Uterus (tissue), 3 donors: ENCODE measurements at regions not wholly inside any gene's neighbourhood (a gene's known extent, or its start where the extent isn't known, plus 50 kb on each side); places are given as distances from the start of the nearest gene placed in this dataset.

Experiments
- DNase-seq, 2 donors: peaks; one replicate each; pipeline ENCODE4 v3.0.0-alpha.2; 2019 to 2020
- H3K27ac ChIP-seq, 2 donors: fragments of 200-600 bp; sonication (generic); 1 replicate in 1 of 2; 2 replicates in 1 of 2; pipeline ENCODE4 v1.5.1; 2016 to 2018
- H3K27me3 ChIP-seq, 2 donors: fragments of 200-600 bp; sonication (generic); one replicate each; pipeline ENCODE4 v1.5.1; 2018 to 2019; ENCODE audit warnings: control low read depth in 1 of 2
- H3K36me3 ChIP-seq, 2 donors: fragments of 200-600 bp; sonication (generic); one replicate each; pipeline ENCODE4 v1.5.1; 2019; ENCODE audit warnings: control low read depth in 1 of 2
- H3K4me1 ChIP-seq, 2 donors: fragments of 200-600 bp; sonication (generic); one replicate each; pipeline ENCODE4 v1.5.1; 2018 to 2019; ENCODE audit warnings: control low read depth in 1 of 2
- H3K4me3 ChIP-seq, 2 donors: fragments of 200-600 bp; sonication (generic); 1 replicate in 1 of 2; 2 replicates in 1 of 2; pipeline ENCODE4 v1.5.1; 2018 to 2019; ENCODE audit warnings: mild to moderate bottlenecking in 1 of 2
- H3K9me3 ChIP-seq, 2 donors: fragments of 200-600 bp; sonication (generic); one replicate each; pipeline ENCODE4 v1.5.1; 2019; ENCODE audit warnings: control low read depth in 1 of 2
- POLR2A ChIP-seq, 2 donors: fragments of 450-650 bp; IDR thresholded peaks; one replicate each; pipeline ENCODE4 v1.6.1; 2016; ENCODE audit warnings: antibody characterized with exemption in 2 of 2, mild to moderate bottlenecking in 1 of 2, moderate library complexity in 1 of 2
- intact Hi-C: fragments of 100-400 bp; cut with DNase I; formaldehyde crosslinking; loops from one replicate; pipeline ENCODE4 v1.15.1; 2023; ENCODE audit warnings: low total_unique reads
- TF ChIP-seq, protein P1 (sequence below), 4 experiments: fragments of 200-600 bp in 2 of 4; fragments of 450-650 bp in 2 of 4; sonication (generic) in 2 of 4; IDR thresholded peaks; one replicate each; pipeline ENCODE4 v1.5.1; 2016 to 2019; ENCODE audit warnings: antibody characterized with exemption in 4 of 4, mild to moderate bottlenecking in 2 of 4, moderate library complexity in 1 of 4
- donor health status: DM: yes; HTN: yes; CAD: no.

GRCh38 chr12:107554941-107555340 is 130.7 kb upstream of the PWP1 start:
- no peak for TF ChIP-seq POLR2A (IDR thresholded peaks at IDR 0.05)
- TF ChIP-seq, protein P1, sequence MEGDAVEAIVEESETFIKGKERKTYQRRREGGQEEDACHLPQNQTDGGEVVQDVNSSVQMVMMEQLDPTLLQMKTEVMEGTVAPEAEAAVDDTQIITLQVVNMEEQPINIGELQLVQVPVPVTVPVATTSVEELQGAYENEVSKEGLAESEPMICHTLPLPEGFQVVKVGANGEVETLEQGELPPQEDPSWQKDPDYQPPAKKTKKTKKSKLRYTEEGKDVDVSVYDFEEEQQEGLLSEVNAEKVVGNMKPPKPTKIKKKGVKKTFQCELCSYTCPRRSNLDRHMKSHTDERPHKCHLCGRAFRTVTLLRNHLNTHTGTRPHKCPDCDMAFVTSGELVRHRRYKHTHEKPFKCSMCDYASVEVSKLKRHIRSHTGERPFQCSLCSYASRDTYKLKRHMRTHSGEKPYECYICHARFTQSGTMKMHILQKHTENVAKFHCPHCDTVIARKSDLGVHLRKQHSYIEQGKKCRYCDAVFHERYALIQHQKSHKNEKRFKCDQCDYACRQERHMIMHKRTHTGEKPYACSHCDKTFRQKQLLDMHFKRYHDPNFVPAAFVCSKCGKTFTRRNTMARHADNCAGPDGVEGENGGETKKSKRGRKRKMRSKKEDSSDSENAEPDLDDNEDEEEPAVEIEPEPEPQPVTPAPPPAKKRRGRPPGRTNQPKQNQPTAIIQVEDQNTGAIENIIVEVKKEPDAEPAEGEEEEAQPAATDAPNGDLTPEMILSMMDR (IDR thresholded peaks at IDR 0.05) = no peak
- Histone ChIP-seq H3K36me3 (no peaks in the 10 kb centered on the region), H3K4me3 (no peak overlapping the region), H3K27me3 (no peaks in the 10 kb centered on the region), H3K9me3 (no peaks in the 10 kb centered on the region), H3K4me1 (no peaks in the 10 kb centered on the region), H3K27ac (no peak overlapping the region)
- intact Hi-C loops = no loop called here
- DNase-seq = no peak

DNA sequence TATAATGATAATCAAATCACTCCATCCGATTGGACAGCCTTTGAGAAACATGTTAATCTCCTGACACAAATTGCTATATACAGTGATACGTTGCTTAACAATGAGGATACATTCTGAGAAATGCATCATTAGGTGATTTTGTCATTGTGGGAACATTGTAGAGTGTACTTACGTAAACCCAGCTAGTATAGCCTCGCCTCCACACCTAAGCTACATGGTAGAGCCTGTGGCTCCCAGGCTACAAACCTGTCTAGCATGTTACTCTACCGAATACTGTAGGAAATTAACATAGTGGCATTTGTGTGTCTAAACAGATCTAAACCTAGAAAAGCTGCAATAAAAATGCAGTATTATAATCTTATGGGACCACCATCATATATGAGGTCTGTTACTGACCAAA is 128.6 kb upstream of the PWP1 start:
- no peaks in the 10 kb centered on the region for H3K36me3 ChIP-seq
- H3K9me3 ChIP-seq = no peaks in the 10 kb centered on the region
- no peak overlapping the region for H3K27ac ChIP-seq
- H3K27me3 ChIP-seq = no peaks in the 10 kb centered on the region
- H3K4me1 ChIP-seq = no peaks in the 10 kb centered on the region
- TF ChIP-seq POLR2A (IDR thresholded peaks at IDR 0.05) = no peak
- TF ChIP-seq, protein P1 (IDR thresholded peaks at IDR 0.05) = no peak
- no peak for DNase-seq
- intact Hi-C loops = no loop called here
- H3K4me3 ChIP-seq = no peak overlapping the region

- intact Hi-C loops = no loop called here
- DNase-seq = no peak
Measured at GRCh38 chr12:107557589-107558100, 128.0 kb upstream of the PWP1 start.

GRCh38 chr12:107558141-107558815 is 127.3 kb upstream of the PWP1 start:
- Histone ChIP-seq H3K9me3 (no peaks in the 10 kb centered on the region), H3K27ac (no peak overlapping the region), H3K4me1 (no peaks in the 10 kb centered on the region), H3K27me3 (no peaks in the 10 kb centered on the region), H3K36me3 (no peaks in the 10 kb centered on the region), H3K4me3 (no peak overlapping the region)
- TF ChIP-seq POLR2A (IDR thresholded peaks at IDR 0.05) = no peak
- TF ChIP-seq, protein P1 (IDR thresholded peaks at IDR 0.05) = no peak
- intact Hi-C loops = no loop called here
- no peak for DNase-seq

More at GRCh38 chr12:107557589-107558100, 128.0 kb upstream of the PWP1 start:
- Histone ChIP-seq H3K4me3 (no peak overlapping the region), H3K9me3 (no peaks in the 10 kb centered on the region), H3K27ac (no peak overlapping the region), H3K4me1 (no peaks in the 10 kb centered on the region), H3K27me3 (no peaks in the 10 kb centered on the region), H3K36me3 (no peaks in the 10 kb centered on the region)
- no peak for TF ChIP-seq POLR2A (IDR thresholded peaks at IDR 0.05)
- TF ChIP-seq, protein P1 (IDR thresholded peaks at IDR 0.05) = no peak

GRCh38 chr12:107558816-107559382 is 126.7 kb upstream of the PWP1 start:
- no peak overlapping the region for H3K27ac ChIP-seq
- H3K4me3 ChIP-seq = no peak overlapping the region
- no peaks in the 10 kb centered on the region for H3K27me3 ChIP-seq
- DNase-seq = no peak
- no peaks in the 10 kb centered on the region for H3K36me3 ChIP-seq
- H3K9me3 ChIP-seq = no peaks in the 10 kb centered on the region
- no peak for TF ChIP-seq POLR2A (IDR thresholded peaks at IDR 0.05)
- TF ChIP-seq, protein P1 (IDR thresholded peaks at IDR 0.05) = no peak
- intact Hi-C loops = no loop called here
- H3K4me1 ChIP-seq = no peaks in the 10 kb centered on the region
